GM21717 (cell line): ENCODE measurements at regions not wholly inside any gene's neighbourhood (a gene's known extent, or its start where the extent isn't known, plus 50 kb on each side); places are given as distances from the start of the nearest gene placed in this dataset.

Source experiments
- ATAC-seq: cut with Tn5 transposase; IDR thresholded peaks from one replicate; pipeline ENCODE4 v1.9.1; 2021; ENCODE audit warnings: mild to moderate bottlenecking, moderate library complexity; ENCODE audit not compliant: unreplicated experiment

- no peak for ATAC-seq
Observed at GRCh38 chr6:147022041-147022440, 182.2 kb upstream of the STXBP5 start.

GRCh38 chr6:147023148-147023547, 181.1 kb upstream of the STXBP5 start:
- no peak for ATAC-seq

- no peak for ATAC-seq
Observed at GRCh38 chr6:147023581-147023980, 180.6 kb upstream of the STXBP5 start.

GRCh38 chr6:147029923-147030322, 174.3 kb upstream of the STXBP5 start:
- ATAC-seq: no peak

- ATAC-seq: no peak
Observed at GRCh38 chr6:147033267-147033666, 170.9 kb upstream of the STXBP5 start.

- no peak for ATAC-seq
Observed at GRCh38 chr6:147035886-147036285, 168.3 kb upstream of the STXBP5 start.

- no peak for ATAC-seq
Observed at GRCh38 chr6:147037881-147038280, 166.3 kb upstream of the STXBP5 start.

- ATAC-seq: no peak
Observed at GRCh38 chr6:147040121-147040910, 163.9 kb upstream of the STXBP5 start.

- ATAC-seq: no peak
Observed at GRCh38 chr6:147042679-147043078, 161.5 kb upstream of the STXBP5 start.

- ATAC-seq: no peak
Observed at GRCh38 chr6:147043994-147044477, 160.2 kb upstream of the STXBP5 start.

- no peak for ATAC-seq
Observed at GRCh38 chr6:147046141-147046877, 157.9 kb upstream of the STXBP5 start.

- no peak for ATAC-seq
Observed at GRCh38 chr6:147048930-147049329, 155.3 kb upstream of the STXBP5 start.

- no peak for ATAC-seq
Observed at GRCh38 chr6:147053311-147053921, 150.8 kb upstream of the STXBP5 start.

- no peak for ATAC-seq
Observed at GRCh38 chr6:147054158-147054557, 150.1 kb upstream of the STXBP5 start.

GRCh38 chr6:147054871-147055270, 149.3 kb upstream of the STXBP5 start:
- ATAC-seq: no peak

- no peak for ATAC-seq
Observed at GRCh38 chr6:147055821-147056392, 148.3 kb upstream of the STXBP5 start.

- no peak for ATAC-seq
Observed at GRCh38 chr6:147057188-147057587, 147.0 kb upstream of the STXBP5 start.

- no peak for ATAC-seq
Observed at GRCh38 chr6:147057705-147058342, 146.4 kb upstream of the STXBP5 start.

GRCh38 chr6:147058786-147059385, 145.3 kb upstream of the STXBP5 start:
- no peak for ATAC-seq

GRCh38 chr6:147060636-147061035, 143.6 kb upstream of the STXBP5 start:
- ATAC-seq: no peak
